Epithelial cell of proximal tubule (primary cell): ENCODE measurements at regions not wholly inside any gene's neighbourhood (a gene's known extent, or its start where the extent isn't known, plus 50 kb on each side); places are given as distances from the start of the nearest gene placed in this dataset.

Experiments used
- DNase-seq: peaks from one replicate; pipeline ENCODE4 v3.0.0-alpha.2; 2011; ENCODE audit warnings: low read depth
- H3K4me3 ChIP-seq: 2 replicates; pipeline ENCODE4 v1.5.1; 2011; ENCODE audit warnings: low read depth, mild to moderate bottlenecking, low read length
- CTCF ChIP-seq: conservative IDR thresholded peaks from 2 replicates; pipeline ENCODE4 v1.5.1; 2012; ENCODE audit warnings: low read depth, mild to moderate bottlenecking, low read length

- no peak for TF ChIP-seq CTCF
- no peak for DNase-seq
- H3K4me3 ChIP-seq, result no peak overlapping the region
Measured at GRCh38 chr15:94615688-94616087, 384.3 kb downstream of the MCTP2 start.

GRCh38 chr15:94620632-94621031, 389.3 kb downstream of the MCTP2 start:
- TF ChIP-seq CTCF, result no peak
- DNase-seq, result no peak
- H3K4me3 ChIP-seq, result no peak overlapping the region

GRCh38 chr15:94621736-94622135, 390.4 kb downstream of the MCTP2 start:
- DNase-seq, result no peak
- H3K4me3 ChIP-seq, result no peak overlapping the region
- TF ChIP-seq CTCF, result no peak

- no peak for DNase-seq
- no peak overlapping the region for H3K4me3 ChIP-seq
- TF ChIP-seq CTCF, result no peak
Measured at GRCh38 chr15:94626949-94627348, 395.6 kb downstream of the MCTP2 start.

- H3K4me3 ChIP-seq, result no peak overlapping the region
- no peak for DNase-seq
- no peak for TF ChIP-seq CTCF
Measured at GRCh38 chr15:94631608-94632007, 400.2 kb downstream of the MCTP2 start.

- DNase-seq, result no peak
- no peak overlapping the region for H3K4me3 ChIP-seq
- TF ChIP-seq CTCF, result no peak
Measured at GRCh38 chr15:94638183-94638582, 406.8 kb downstream of the MCTP2 start.

- DNase-seq, result no peak
- no peak overlapping the region for H3K4me3 ChIP-seq
- TF ChIP-seq CTCF, result no peak
Measured at GRCh38 chr15:94639701-94640100, 408.3 kb downstream of the MCTP2 start.
